ENCODE measurements at regions not wholly inside any gene's neighbourhood (a gene's known extent, or its start where the extent isn't known, plus 50 kb on each side); places are given as distances from the start of the nearest gene placed in this dataset.

GRCh38 chr5:148760945-148761638 lies 65.3 kb upstream of the ADRB2 start:
- FAIRE-seq (no peak), DNase-seq (no peak)
- no peak overlapping the region for H3K9ac ChIP-seq (ENCODE audit: low read length in 3 of 3)
- H3K27me3 ChIP-seq (ENCODE audit: control insufficient read depth, insufficient read depth, low read length): no peaks in the 10 kb centered on the region
- TF ChIP-seq CTCF (IDR thresholded peaks at IDR 0.05; ENCODE audit: borderline replicate concordance, extremely low read depth, insufficient read depth): no peak
- H3K27ac ChIP-seq (ENCODE audit: low read depth in 2 of 2, low read length in 2 of 2): no peak overlapping the region
- H3K4me1 ChIP-seq (ENCODE audit: control insufficient read depth in 2 of 3, insufficient read depth in 2 of 3, low read depth in 1 of 3, low read length in 3 of 3): no peaks in the 10 kb centered on the region
- H3K4me3 ChIP-seq (ENCODE audit: low read length in 3 of 3): no peak overlapping the region
- intact Hi-C loops (cut with DNase I): no loop called here
- H3K36me3 ChIP-seq (ENCODE audit: control insufficient read depth in 2 of 3, insufficient read depth in 3 of 3, low read length in 3 of 3): no peaks in the 10 kb centered on the region
- H3K9me3 ChIP-seq (ENCODE audit: control insufficient read depth in 2 of 3, insufficient read depth in 1 of 3, low read length in 3 of 3): peaks cover 0 to 6% (median 3%) of the 10 kb centered on the region in 3 donors

GRCh38 chr5:148763996-148764395 lies 62.4 kb upstream of the ADRB2 start:
- intact Hi-C loops (cut with DNase I): no loop called here
- Histone ChIP-seq H3K9me3 (ENCODE audit: control insufficient read depth in 2 of 3, insufficient read depth in 1 of 3, low read length in 3 of 3) (no peaks in the 10 kb centered on the region), H3K4me3 (ENCODE audit: low read length in 3 of 3) (no peak overlapping the region), H3K36me3 (ENCODE audit: control insufficient read depth in 2 of 3, insufficient read depth in 3 of 3, low read length in 3 of 3) (no peaks in the 10 kb centered on the region), H3K4me1 (ENCODE audit: control insufficient read depth in 2 of 3, insufficient read depth in 2 of 3, low read depth in 1 of 3, low read length in 3 of 3) (no peaks in the 10 kb centered on the region), H3K9ac (ENCODE audit: low read length in 3 of 3) (no peak overlapping the region), H3K27ac (ENCODE audit: low read depth in 2 of 2, low read length in 2 of 2) (no peak overlapping the region), H3K27me3 (ENCODE audit: control insufficient read depth, insufficient read depth, low read length) (no peaks in the 10 kb centered on the region)
- FAIRE-seq (no peak), DNase-seq (no peak)
- TF ChIP-seq CTCF (IDR thresholded peaks at IDR 0.05; ENCODE audit: borderline replicate concordance, extremely low read depth, insufficient read depth): no peak

GRCh38 chr5:148765061-148765460 lies 61.4 kb upstream of the ADRB2 start:
- DNase-seq: no peak
- H3K4me3 ChIP-seq (ENCODE audit: low read length in 3 of 3): no peak overlapping the region
- no peak for TF ChIP-seq CTCF (IDR thresholded peaks at IDR 0.05; ENCODE audit: borderline replicate concordance, extremely low read depth, insufficient read depth)

More at GRCh38 chr5:148765061-148765460, 61.4 kb upstream of the ADRB2 start:
- no peak overlapping the region for H3K9ac ChIP-seq (ENCODE audit: low read length in 3 of 3)
- intact Hi-C loops (cut with DNase I): no loop called here
- no peaks in the 10 kb centered on the region for H3K9me3 ChIP-seq (ENCODE audit: control insufficient read depth in 2 of 3, insufficient read depth in 1 of 3, low read length in 3 of 3)
- H3K36me3 ChIP-seq (ENCODE audit: control insufficient read depth in 2 of 3, insufficient read depth in 3 of 3, low read length in 3 of 3): no peaks in the 10 kb centered on the region
- H3K27me3 ChIP-seq (ENCODE audit: control insufficient read depth, insufficient read depth, low read length): no peaks in the 10 kb centered on the region
- no peaks in the 10 kb centered on the region for H3K4me1 ChIP-seq (ENCODE audit: control insufficient read depth in 2 of 3, insufficient read depth in 2 of 3, low read depth in 1 of 3, low read length in 3 of 3)
- no peak for FAIRE-seq
- H3K27ac ChIP-seq (ENCODE audit: low read depth in 2 of 2, low read length in 2 of 2): no peak overlapping the region
